ENCODE measurements at regions not wholly inside any gene's neighbourhood (a gene's known extent, or its start where the extent isn't known, plus 50 kb on each side); places are given as distances from the start of the nearest gene placed in this dataset.

- H3K9me2 ChIP-seq, result no peaks in the 10 kb centered on the region
- 72% methylated on average over 6 of the region's 7 CpGs for whole genome bisulfite sequencing (ENCODE audit: low lambda C conversion rate)
- POLR2A ChIA-PET, result no interaction called here
These were observed 85.0 kb downstream of the ATP1A1 start for GRCh38 chr1:116457946-116458604.

GRCh38 chr1:116458695-116459094 lies 85.7 kb downstream of the ATP1A1 start:
- H3K27me3 ChIP-seq (ENCODE audit: insufficient read depth), result no peaks in the 10 kb centered on the region
- H3K9ac ChIP-seq, result no peak overlapping the region
- peaks cover 0 to 7% of the 10 kb centered on the region in 2 experiments; a peak in 2 of 4 replicates for H3K4me1 ChIP-seq (ENCODE audit: control insufficient read depth in 1 of 2, insufficient read depth in 2 of 2, low read depth in 1 of 2, low read length in 1 of 2)
- no peaks in the 10 kb centered on the region for H4K20me1 ChIP-seq (ENCODE audit: insufficient read depth)
- H3K9me3 ChIP-seq, result no peaks in the 10 kb centered on the region
- 53% methylated on average over 7 of the region's 7 CpGs for WGBS (ENCODE audit: low lambda C conversion rate)
- CTCF ChIA-PET, result interaction anchor here (1.6 kb wide), 1 partner anchor 306 kb away, joined by 4 read pairs; no protein-coding TSS in a partner anchor
- no peaks in the 10 kb centered on the region for H3K36me3 ChIP-seq (replicated peaks in 1 of 2; ENCODE audit: control insufficient read depth in 1 of 2, insufficient read depth in 2 of 2, low read length in 1 of 2)
- H3K9me2 ChIP-seq, result no peaks in the 10 kb centered on the region
- no peak for DNase-seq
- H3K4me3 ChIP-seq (ENCODE audit: low read depth in 2 of 2, low read length in 1 of 2), result no peak overlapping the region
- no peak overlapping the region for H2AFZ ChIP-seq (ENCODE audit: low read depth)
- H3K27ac ChIP-seq (ENCODE audit: low read depth in 2 of 2, low read length in 1 of 2), result no peak overlapping the region
- no peak overlapping the region for H3K4me2 ChIP-seq
- no peak for TF ChIP-seq CHD2 (IDR thresholded peaks at IDR 0.05; ENCODE audit: low read length, partially characterized antibody)
- no peak for TF ChIP-seq TAF1 (IDR thresholded peaks at IDR 0.05; ENCODE audit: borderline replicate concordance, low read depth, low read length)
- TF ChIP-seq NFIC (IDR thresholded peaks at IDR 0.05; ENCODE audit: borderline replicate concordance), result no peak
- TF ChIP-seq, protein P1, sequence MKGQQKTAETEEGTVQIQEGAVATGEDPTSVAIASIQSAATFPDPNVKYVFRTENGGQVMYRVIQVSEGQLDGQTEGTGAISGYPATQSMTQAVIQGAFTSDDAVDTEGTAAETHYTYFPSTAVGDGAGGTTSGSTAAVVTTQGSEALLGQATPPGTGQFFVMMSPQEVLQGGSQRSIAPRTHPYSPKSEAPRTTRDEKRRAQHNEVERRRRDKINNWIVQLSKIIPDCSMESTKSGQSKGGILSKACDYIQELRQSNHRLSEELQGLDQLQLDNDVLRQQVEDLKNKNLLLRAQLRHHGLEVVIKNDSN (IDR thresholded peaks at IDR 0.05; ENCODE audit: borderline replicate concordance, low read depth), result no peak
- no peak for TF ChIP-seq ELF1 (IDR thresholded peaks at IDR 0.05)
- TF ChIP-seq, protein P2, sequence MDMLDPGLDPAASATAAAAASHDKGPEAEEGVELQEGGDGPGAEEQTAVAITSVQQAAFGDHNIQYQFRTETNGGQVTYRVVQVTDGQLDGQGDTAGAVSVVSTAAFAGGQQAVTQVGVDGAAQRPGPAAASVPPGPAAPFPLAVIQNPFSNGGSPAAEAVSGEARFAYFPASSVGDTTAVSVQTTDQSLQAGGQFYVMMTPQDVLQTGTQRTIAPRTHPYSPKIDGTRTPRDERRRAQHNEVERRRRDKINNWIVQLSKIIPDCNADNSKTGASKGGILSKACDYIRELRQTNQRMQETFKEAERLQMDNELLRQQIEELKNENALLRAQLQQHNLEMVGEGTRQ (IDR thresholded peaks at IDR 0.05; ENCODE audit: borderline replicate concordance, low read depth, low read length), result no peak
- no peak for TF ChIP-seq RXRA (IDR thresholded peaks at IDR 0.05; ENCODE audit: borderline replicate concordance, low read depth)
- TF ChIP-seq NRF1 (IDR thresholded peaks at IDR 0.05; ENCODE audit: low read depth, low read length), result no peak
- no peak for TF ChIP-seq FOXM1 (IDR thresholded peaks at IDR 0.05; ENCODE audit: low read depth)
- no peak for TF ChIP-seq RFX5 (IDR thresholded peaks at IDR 0.05; ENCODE audit: low read length)
- TF ChIP-seq FOSL2 (IDR thresholded peaks at IDR 0.05; ENCODE audit: borderline replicate concordance, low read depth), result no peak
- no peak for TF ChIP-seq GATA2 (CRISPR knock-in tag; IDR thresholded peaks at IDR 0.05)
- TF ChIP-seq RCOR1 (IDR thresholded peaks at IDR 0.05; ENCODE audit: low read length), result no peak
- TF ChIP-seq SIN3A (IDR thresholded peaks at IDR 0.05; ENCODE audit: borderline replicate concordance, low read depth, low read length), result no peak
- no peak for TF ChIP-seq MXI1 (IDR thresholded peaks at IDR 0.05; ENCODE audit: low read depth, low read length)
- no peak for TF ChIP-seq EZH2phosphoT487 (IDR thresholded peaks at IDR 0.05; ENCODE audit: borderline replicate concordance, low read depth)
- no peak for TF ChIP-seq CTCF (IDR thresholded peaks at IDR 0.05)
- no peak for TF ChIP-seq ZBTB33 (IDR thresholded peaks at IDR 0.05; ENCODE audit: borderline replicate concordance, low read depth)
- no peaks in the 10 kb centered on the region for H3F3A ChIP-seq (replicated peaks; ENCODE audit: insufficient read depth)
- POLR2A ChIA-PET, result no interaction called here
- H3K79me2 ChIP-seq (ENCODE audit: insufficient read depth), result no peaks in the 10 kb centered on the region

More at GRCh38 chr1:116457946-116458604, 85.0 kb downstream of the ATP1A1 start:
- no peak overlapping the region for H2AFZ ChIP-seq (ENCODE audit: low read depth)
- no peaks in the 10 kb centered on the region for H3K36me3 ChIP-seq (replicated peaks in 1 of 2; ENCODE audit: control insufficient read depth in 1 of 2, insufficient read depth in 2 of 2, low read length in 1 of 2)
- no peak overlapping the region for H3K27ac ChIP-seq (ENCODE audit: low read depth in 2 of 2, low read length in 1 of 2)
- TF ChIP-seq, protein P1 (IDR thresholded peaks at IDR 0.05; ENCODE audit: borderline replicate concordance, low read depth), result no peak
- TF ChIP-seq EZH2phosphoT487 (IDR thresholded peaks at IDR 0.05; ENCODE audit: borderline replicate concordance, low read depth) (no peak), FOXJ3 (CRISPR knock-in tag; IDR thresholded peaks at IDR 0.05) (no peak), YY1 (IDR thresholded peaks at IDR 0.05; ENCODE audit: low read depth) (no peak), GATA2 (CRISPR knock-in tag; IDR thresholded peaks at IDR 0.05) (no peak)
- no peaks in the 10 kb centered on the region for H3K27me3 ChIP-seq (ENCODE audit: insufficient read depth)
- peaks cover 0 to 7% of the 10 kb centered on the region in 2 experiments; a peak in 2 of 4 replicates for H3K4me1 ChIP-seq (ENCODE audit: control insufficient read depth in 1 of 2, insufficient read depth in 2 of 2, low read depth in 1 of 2, low read length in 1 of 2)
- no peaks in the 10 kb centered on the region for H3F3A ChIP-seq (replicated peaks; ENCODE audit: insufficient read depth)
- no peak overlapping the region for H3K4me3 ChIP-seq (ENCODE audit: low read depth in 2 of 2, low read length in 1 of 2)
- H3K4me2 ChIP-seq, result no peak overlapping the region
- CTCF ChIA-PET, result interaction anchor here (0.8 to 1.6 kb wide), 3 partner anchors 28 to 319 kb away, joined by 3 to 5 read pairs (median 4); no protein-coding TSS in a partner anchor
- no peak overlapping the region for H3K9ac ChIP-seq
- no peaks in the 10 kb centered on the region for H4K20me1 ChIP-seq (ENCODE audit: insufficient read depth)
- H3K9me3 ChIP-seq, result no peaks in the 10 kb centered on the region
- DNase-seq, result no peak
- H3K79me2 ChIP-seq (ENCODE audit: insufficient read depth), result no peaks in the 10 kb centered on the region

Measured in SK-N-SH (cell line).